Kidney epithelial cell (primary cell): ENCODE measurements at regions not wholly inside any gene's neighbourhood (a gene's known extent, or its start where the extent isn't known, plus 50 kb on each side); places are given as distances from the start of the nearest gene placed in this dataset.

ENCODE experiments used
- DNase-seq: peaks from one replicate; pipeline ENCODE4 v3.0.0-alpha.2; 2010; ENCODE audit warnings: low read depth
- H3K27me3 ChIP-seq: 2 replicates; pipeline ENCODE4 v1.6.0; 2011; ENCODE audit warnings: low read length; ENCODE audit not compliant: control insufficient read depth, insufficient read depth
- H3K36me3 ChIP-seq: 2 replicates; pipeline ENCODE4 v1.5.1; 2011; ENCODE audit warnings: low read length; ENCODE audit not compliant: control insufficient read depth, insufficient read depth
- H3K4me3 ChIP-seq: 2 replicates; pipeline ENCODE4 v1.5.1; 2011; ENCODE audit warnings: low read depth, mild to moderate bottlenecking, control low read depth, low read length
- TF ChIP-seq, protein P1 (sequence below): IDR thresholded peaks from 2 replicates; pipeline ENCODE4 v1.5.1; 2011; ENCODE audit warnings: mild to moderate bottlenecking, moderate library complexity, low read length, control low read depth, inconsistent platforms; ENCODE audit not compliant: insufficient read depth, poor library complexity, severe bottlenecking

DNA sequence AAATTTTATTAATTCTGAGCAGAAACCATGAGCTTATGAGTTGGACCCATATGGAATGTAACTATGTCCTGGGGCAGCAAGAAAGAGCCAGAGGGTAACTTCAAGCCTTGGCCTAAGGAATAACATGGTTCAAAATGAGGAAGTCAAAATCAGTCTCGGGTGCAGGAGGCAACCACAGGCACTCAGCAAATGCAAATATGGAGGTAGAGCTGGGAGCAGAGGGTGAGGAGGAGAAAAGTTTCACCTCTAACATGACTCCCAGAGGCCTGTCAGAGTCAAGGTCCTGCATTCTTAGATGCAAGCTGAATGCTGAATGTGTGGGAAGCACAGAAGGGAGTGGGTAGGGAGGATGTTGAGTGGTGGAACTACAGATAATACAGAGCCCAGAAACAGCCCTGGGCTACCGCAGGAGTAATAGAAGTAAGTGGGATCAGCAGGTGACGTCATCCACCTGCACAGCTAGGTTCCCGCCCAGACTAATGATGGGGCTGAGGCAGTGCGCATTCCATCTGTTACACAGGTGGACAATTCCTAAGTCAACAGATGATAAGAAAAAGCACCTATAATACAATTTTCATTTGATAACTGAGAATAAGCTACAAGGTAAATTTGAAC is 279.8 kb upstream of the ARRDC4 start:
- TF ChIP-seq, protein P1, sequence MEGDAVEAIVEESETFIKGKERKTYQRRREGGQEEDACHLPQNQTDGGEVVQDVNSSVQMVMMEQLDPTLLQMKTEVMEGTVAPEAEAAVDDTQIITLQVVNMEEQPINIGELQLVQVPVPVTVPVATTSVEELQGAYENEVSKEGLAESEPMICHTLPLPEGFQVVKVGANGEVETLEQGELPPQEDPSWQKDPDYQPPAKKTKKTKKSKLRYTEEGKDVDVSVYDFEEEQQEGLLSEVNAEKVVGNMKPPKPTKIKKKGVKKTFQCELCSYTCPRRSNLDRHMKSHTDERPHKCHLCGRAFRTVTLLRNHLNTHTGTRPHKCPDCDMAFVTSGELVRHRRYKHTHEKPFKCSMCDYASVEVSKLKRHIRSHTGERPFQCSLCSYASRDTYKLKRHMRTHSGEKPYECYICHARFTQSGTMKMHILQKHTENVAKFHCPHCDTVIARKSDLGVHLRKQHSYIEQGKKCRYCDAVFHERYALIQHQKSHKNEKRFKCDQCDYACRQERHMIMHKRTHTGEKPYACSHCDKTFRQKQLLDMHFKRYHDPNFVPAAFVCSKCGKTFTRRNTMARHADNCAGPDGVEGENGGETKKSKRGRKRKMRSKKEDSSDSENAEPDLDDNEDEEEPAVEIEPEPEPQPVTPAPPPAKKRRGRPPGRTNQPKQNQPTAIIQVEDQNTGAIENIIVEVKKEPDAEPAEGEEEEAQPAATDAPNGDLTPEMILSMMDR = no peak
- Histone ChIP-seq H3K27me3 (no peaks in the 10 kb centered on the region), H3K36me3 (no peaks in the 10 kb centered on the region), H3K4me3 (no peak overlapping the region)
- DNase-seq = no peak

DNA sequence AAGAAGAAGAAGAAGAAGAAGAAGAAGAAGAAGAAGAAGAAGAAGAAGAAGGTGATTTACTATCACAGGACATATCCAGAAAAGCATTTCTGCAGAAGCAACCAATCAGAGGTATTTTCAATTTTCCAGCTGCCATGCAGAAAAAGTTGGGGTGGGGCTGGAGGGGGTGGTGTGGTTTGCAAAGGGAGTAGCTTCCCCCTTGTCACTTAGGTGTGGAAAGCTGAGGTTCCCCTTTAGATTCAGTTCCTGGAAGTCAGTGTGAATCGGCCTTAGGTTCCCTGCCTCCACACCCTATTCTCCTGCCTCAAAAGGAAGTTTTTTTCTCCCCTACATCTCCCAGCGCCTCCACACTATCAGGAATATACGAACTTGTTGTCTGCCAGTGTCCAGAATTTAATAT is 276.7 kb upstream of the ARRDC4 start:
- Histone ChIP-seq H3K27me3 (no peaks in the 10 kb centered on the region), H3K36me3 (no peaks in the 10 kb centered on the region), H3K4me3 (no peak overlapping the region)
- TF ChIP-seq, protein P1 = no peak
- no peak for DNase-seq

DNA sequence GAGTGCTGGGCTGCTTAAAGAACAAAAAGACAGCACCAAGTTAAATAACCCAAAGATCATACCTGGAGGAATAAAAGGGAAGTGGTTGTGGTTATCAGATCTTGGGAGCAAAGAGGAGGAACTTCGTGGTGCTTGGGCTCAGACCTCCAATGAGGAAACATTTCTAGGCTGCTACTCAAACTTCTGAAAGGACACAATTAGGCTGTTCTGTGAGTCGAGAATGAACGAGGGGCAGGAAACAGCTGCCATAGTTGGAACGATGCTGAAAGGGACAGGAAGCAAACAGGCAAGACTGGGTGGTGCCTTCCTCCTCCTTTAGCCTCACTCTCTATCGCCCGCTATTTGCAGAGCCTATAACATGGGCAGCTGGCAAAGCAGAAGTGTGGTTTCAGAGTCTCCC is 276.3 kb upstream of the ARRDC4 start:
- DNase-seq = no peak
- Histone ChIP-seq H3K4me3 (no peak overlapping the region), H3K27me3 (no peaks in the 10 kb centered on the region), H3K36me3 (no peaks in the 10 kb centered on the region)
- TF ChIP-seq, protein P1 = no peak

DNA sequence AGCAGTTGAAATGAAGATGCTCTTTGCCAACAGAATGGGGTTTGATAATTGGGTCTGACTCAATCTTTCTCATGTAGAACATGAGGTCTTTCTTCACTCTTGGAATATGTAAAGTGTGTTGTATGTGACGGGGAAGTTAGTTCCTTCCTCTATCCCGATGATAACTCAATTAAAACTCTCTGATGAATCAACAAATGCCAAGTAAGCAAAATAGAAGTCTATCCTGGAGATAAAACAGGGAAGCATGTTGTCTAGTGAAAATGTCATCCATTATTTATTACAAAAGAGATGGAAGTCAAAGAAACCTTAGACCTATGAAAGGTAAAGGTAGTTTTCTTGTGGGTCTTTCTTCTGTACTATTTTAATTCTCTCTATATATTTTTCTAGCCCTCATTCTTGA is 274.2 kb upstream of the ARRDC4 start:
- TF ChIP-seq, protein P1 = no peak
- no peaks in the 10 kb centered on the region for H3K36me3 ChIP-seq
- DNase-seq = no peak
- H3K27me3 ChIP-seq = no peaks in the 10 kb centered on the region
- no peak overlapping the region for H3K4me3 ChIP-seq

DNA sequence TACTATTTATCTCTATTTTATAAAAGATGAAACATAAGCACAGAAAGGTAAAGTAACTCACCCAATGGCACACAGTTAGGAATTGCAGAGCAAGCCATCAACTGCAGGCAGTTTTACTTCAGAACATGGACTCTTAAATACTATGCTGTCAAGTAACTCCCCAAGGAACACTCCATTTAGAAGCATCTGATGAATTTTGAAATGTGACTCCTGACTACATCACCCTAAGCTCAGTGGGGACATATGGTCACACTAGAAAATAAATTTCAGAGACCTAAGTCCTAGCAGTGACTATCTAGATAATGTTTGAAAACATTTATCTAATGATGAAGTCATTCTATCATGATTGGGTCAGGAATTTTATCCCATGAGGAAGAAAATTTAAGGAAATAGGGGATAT is 272.8 kb upstream of the ARRDC4 start:
- no peaks in the 10 kb centered on the region for H3K27me3 ChIP-seq
- TF ChIP-seq, protein P1 = no peak
- no peaks in the 10 kb centered on the region for H3K36me3 ChIP-seq
- no peak for DNase-seq
- H3K4me3 ChIP-seq = no peak overlapping the region

DNA sequence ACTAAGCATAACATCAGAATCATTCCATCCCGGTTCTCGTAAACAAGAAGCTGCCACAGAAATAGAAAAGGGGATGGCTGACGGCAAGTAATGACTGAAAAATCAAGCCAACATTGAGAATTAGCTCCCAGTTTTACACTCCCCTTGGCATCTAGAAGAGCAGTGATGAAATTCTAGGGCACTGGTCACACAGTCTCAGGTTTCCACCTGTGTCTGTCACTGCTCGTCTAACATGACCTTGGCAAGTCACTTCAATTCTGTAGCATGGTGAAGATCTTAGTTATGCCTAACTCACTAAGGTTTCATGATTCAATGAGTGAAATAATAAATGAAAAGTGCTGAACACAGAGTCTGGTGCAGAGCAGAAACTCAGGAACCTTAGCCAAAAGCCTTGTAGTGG is 272.3 kb upstream of the ARRDC4 start:
- TF ChIP-seq, protein P1 = no peak
- H3K27me3 ChIP-seq = no peaks in the 10 kb centered on the region
- H3K4me3 ChIP-seq = no peak overlapping the region
- DNase-seq = no peak
- H3K36me3 ChIP-seq = no peaks in the 10 kb centered on the region
